K562 (cell line): ENCODE measurements at regions not wholly inside any gene's neighbourhood (a gene's known extent, or its start where the extent isn't known, plus 50 kb on each side); places are given as distances from the start of the nearest gene placed in this dataset.
"Not testable (repeated sequence)": the region's sequence is repeated elsewhere in the genome, so short reads cannot be mapped to it uniquely, and the experiment has no call there.

Experiments used
- CEBPB ChIP-seq: fragments of 450-650 bp; IDR thresholded peaks from 2 replicates; pipeline ENCODE4 v1.6.1; 2016; ENCODE audit warnings: missing genetic modification characterization, missing compliant biosample characterization
- CHD4 ChIP-seq: fragments of 200-600 bp; sonication (generic); IDR thresholded peaks from 3 replicates; pipeline ENCODE4 v1.6.1; 2012; ENCODE audit warnings: low read depth, mild to moderate bottlenecking, mixed read lengths, low read length, inconsistent platforms; ENCODE audit not compliant: insufficient read depth, insufficient replicate concordance, poor library complexity, severe bottlenecking
- CTCF ChIP-seq, 3 experiments: IDR thresholded peaks in 2 of 3; conservative IDR thresholded peaks in 1 of 3; 2 replicates each; pipeline ENCODE4 v1.5.1; 2011 to 2012; ENCODE audit warnings: low read length in 3 of 3, mild to moderate bottlenecking in 3 of 3, control low read depth in 2 of 3, improper control_type of control experiment in 1 of 3, inconsistent platforms in 1 of 3, low read depth in 1 of 3, mixed read lengths in 1 of 3, moderate library complexity in 1 of 3; ENCODE audit not compliant: insufficient read depth in 2 of 3
- EWSR1 ChIP-seq: fragments of 450-650 bp; IDR thresholded peaks from 2 replicates; pipeline ENCODE4 v1.6.1; 2018; ENCODE audit warnings: borderline replicate concordance, mild to moderate bottlenecking, low read depth, moderate library complexity; ENCODE audit not compliant: partially characterized antibody
- MEF2A ChIP-seq: IDR thresholded peaks from 2 replicates; pipeline ENCODE4 v1.6.1; 2011; ENCODE audit warnings: low read depth, mild to moderate bottlenecking, low read length, moderate library complexity; ENCODE audit not compliant: control insufficient read depth
- NR2C2 ChIP-seq, 2 experiments: fragments of 200-800 bp in 1 of 2; sonication (Bioruptor generic) in 1 of 2; sonication (generic) in 1 of 2; formaldehyde crosslinking in 1 of 2; IDR thresholded peaks; 2 replicates each; pipeline versions ENCODE4 v1.6.1 to v1.8.0; 2016 to 2022; ENCODE audit warnings: mild to moderate bottlenecking in 1 of 2, missing compliant biosample characterization in 1 of 2, missing genetic modification characterization in 1 of 2, missing genetic modification reagents in 1 of 2
- NRF1 ChIP-seq, 2 experiments: fragments of 450-650 bp; IDR thresholded peaks in 1 of 2; conservative IDR thresholded peaks in 1 of 2; 2 replicates each; pipeline ENCODE4 v1.6.1; 2014; ENCODE audit warnings: mild to moderate bottlenecking in 2 of 2
- RBBP5 ChIP-seq: fragments of 200-600 bp; sonication (generic); IDR thresholded peaks from 2 replicates; pipeline ENCODE4 v1.6.1; 2012; ENCODE audit warnings: borderline replicate concordance, mild to moderate bottlenecking, low read length, control low read depth, inconsistent platforms; ENCODE audit not compliant: insufficient read depth, poor library complexity, severe bottlenecking
- SIX5 ChIP-seq, 2 experiments: IDR thresholded peaks; 2 replicates each; pipeline ENCODE4 v1.6.1; 2011; ENCODE audit warnings: low read length in 2 of 2, borderline replicate concordance in 1 of 2, low read depth in 1 of 2, mild to moderate bottlenecking in 1 of 2, moderate library complexity in 1 of 2; ENCODE audit not compliant: insufficient read depth in 1 of 2
- SMC3 ChIP-seq: conservative IDR thresholded peaks from 2 replicates; pipeline ENCODE4 v1.6.1; 2011; ENCODE audit warnings: low read depth, low read length, improper control_type of control experiment; ENCODE audit not compliant: insufficient read depth

GRCh38 chr20:57110121-57111027, 156.1 kb downstream of the BMP7 start:
- TF ChIP-seq EWSR1; CEBPB (tag); MEF2A; SIX5 (IDR thresholded peaks at IDR 0.05; ENCODE audit: borderline replicate concordance in 1 of 2, insufficient read depth in 1 of 2, low read depth in 1 of 2, low read length in 2 of 2); NR2C2 (CRISPR knock-in tag; IDR thresholded peaks at IDR 0.05); SMC3; RBBP5; CHD4: not testable (repeated sequence)
- TF ChIP-seq NRF1 (conservative IDR thresholded peaks at IDR 0.05 in 1 of 2, IDR thresholded peaks at IDR 0.05 in 1 of 2), result 0 out of 4 replicates have a peak, but pooled peaks of 1 of the 2 experiments have one; percentile 22
- TF ChIP-seq CTCF (IDR thresholded peaks at IDR 0.05 in 2 of 3, conservative IDR thresholded peaks at IDR 0.05 in 1 of 3; ENCODE audit: insufficient read depth in 2 of 3, low read depth in 1 of 3, low read length in 3 of 3), result 0 out of 6 replicates have a peak, but pooled peaks of 1 of the 3 experiments have one; percentile 19
- 0 out of 2 replicates have a peak, but pooled peaks have one; percentile 22 for TF ChIP-seq NR2C2 (tag; IDR thresholded peaks at IDR 0.05)
